Suppressor macrophage (primary cell): ENCODE measurements at regions not wholly inside any gene's neighbourhood (a gene's known extent, or its start where the extent isn't known, plus 50 kb on each side); places are given as distances from the start of the nearest gene placed in this dataset.

Experiments
- DNase-seq, 4 experiments: peaks; one replicate each; pipeline ENCODE4 v3.0.0-alpha.2; 2020 to 2022

DNA sequence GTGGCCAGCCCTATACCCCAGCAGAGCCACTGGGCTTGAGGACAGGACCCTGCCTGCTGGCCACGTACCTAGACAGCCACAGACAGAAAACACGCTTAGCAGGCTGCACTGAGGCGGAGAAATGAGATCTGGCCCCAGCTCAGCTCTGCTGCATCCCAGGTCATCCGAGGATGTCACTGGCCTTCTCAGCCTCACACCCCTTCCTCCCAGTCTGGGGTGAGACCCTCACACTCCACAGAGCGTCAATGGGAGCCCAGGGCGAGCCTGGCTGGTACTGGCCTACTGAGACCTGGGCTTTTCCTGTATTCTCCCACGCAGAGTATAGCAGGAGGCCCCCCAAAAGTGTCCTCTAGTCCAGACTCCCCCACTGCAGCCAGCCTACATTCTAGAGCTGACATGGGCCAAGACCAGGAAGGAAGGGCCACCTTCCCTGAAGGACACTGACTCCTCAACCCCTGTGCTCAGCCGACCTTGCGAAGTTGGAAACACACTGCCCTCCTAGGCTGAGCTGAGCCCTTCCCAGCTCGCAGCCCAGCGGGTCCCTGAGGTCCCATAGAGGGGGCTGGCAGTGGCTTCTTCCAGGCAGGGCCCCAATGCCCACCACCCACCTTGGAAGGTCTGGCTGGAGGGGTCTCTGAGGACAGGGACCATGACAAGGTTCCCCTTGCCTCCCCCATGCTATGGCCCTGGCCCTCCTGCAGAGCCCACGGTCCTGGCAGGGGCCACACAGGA is 65.9 kb upstream of the LINC01488 start:
- no peak for DNase-seq

GRCh38 chr11:69416143-69416515 is 65.3 kb upstream of the LINC01488 start:
- peak in 3 of 4 experiments; percentile 25 to 51 (median 49) for DNase-seq

DNA sequence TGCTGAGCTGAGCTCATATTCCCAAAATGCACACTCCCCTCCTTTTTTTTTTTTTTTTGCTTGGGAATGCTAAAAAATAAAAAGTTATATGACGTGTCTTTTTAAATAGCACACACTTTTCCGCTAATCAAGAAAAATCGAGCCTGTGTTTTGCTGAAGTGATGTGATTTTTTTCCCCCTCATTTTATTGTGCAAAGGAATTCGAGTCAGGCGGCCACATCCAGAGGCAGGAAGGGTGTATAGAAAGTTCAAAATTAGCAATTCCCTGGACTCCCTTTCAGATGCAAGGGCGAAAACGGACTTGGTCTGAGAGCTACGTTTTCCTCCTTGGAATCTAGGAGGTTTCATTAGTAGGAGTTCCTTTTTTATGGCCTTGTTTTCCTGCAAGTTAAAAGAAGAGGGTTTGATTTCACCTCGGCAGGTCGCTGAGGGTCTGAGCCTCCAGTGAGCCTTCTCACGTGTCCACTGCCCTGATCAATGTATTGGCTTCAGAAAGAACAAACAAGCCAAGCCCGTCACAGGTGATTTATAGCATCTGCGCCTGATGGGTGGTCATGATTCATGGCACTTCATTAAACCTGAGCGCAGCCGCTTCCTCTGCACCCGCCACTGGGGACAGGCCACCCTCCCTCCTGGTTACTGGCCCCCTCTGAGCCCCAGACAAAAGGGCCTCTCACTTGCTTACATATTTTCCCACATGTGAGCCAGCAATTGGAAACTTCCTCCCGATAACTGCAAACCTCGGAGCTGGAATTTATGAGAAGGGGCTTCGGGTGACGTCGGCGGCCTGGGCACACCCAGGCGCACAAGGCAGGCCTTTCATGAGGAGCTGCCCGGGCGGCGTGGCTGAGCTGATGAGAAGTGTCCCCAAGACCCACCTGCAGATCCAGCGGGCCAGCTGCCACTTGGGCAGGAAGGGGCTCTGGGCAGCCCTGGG is 64.4 kb upstream of the LINC01488 start:
- DNase-seq: no peak

DNA sequence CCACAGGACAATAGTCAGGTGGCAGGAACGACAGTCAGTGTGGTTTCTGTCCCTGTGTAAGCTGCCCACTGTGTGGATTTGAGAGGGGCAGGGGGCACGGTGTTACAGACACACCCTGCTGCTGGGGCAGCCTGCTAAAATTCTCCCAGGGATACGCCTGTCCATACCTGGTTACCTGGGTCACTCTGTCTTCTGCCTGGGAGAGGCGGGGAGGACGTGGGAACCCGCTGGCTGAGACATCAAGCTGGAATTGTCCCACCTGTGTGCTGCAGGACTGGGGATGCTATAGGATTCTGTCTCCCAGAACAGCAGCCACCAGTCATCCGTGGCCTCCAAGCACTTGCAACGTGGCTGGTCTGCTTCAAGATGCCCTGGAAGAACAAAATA is 63.8 kb upstream of the LINC01488 start:
- DNase-seq: no peak

DNA sequence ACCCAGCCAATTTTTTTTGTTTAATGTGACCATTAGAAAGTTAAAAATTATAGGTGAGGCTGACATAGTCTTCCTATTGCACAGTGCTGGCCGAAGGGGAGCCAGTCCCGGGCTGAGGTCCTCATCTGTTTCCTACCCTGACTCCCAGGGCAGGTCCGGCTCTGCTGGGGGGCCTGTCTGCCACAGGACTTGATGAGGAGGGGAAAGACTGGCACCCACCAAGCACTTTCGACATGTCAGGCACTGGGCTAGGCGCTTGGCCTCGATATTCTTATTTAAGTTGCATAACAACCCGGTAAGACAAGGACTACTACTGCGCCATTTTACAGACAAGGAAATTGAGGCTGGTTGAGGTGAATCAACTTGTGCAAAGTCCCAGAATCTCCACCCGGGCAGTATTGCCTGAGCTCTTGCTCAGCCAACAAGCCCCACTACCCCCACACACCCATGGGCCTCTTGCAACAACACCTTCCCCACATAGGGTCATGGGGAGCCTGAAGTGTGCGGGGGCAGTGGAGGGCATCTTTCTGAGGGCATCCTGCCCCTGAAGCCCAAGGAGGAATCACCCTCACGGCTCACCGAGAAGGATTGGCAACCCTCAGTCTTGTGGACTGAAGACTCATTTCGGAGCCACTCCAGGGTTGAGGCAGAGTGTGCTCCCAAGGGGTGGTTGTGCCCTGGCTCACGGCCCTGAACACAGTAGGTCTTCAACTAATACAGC is 62.7 kb upstream of the LINC01488 start:
- DNase-seq: no peak

DNA sequence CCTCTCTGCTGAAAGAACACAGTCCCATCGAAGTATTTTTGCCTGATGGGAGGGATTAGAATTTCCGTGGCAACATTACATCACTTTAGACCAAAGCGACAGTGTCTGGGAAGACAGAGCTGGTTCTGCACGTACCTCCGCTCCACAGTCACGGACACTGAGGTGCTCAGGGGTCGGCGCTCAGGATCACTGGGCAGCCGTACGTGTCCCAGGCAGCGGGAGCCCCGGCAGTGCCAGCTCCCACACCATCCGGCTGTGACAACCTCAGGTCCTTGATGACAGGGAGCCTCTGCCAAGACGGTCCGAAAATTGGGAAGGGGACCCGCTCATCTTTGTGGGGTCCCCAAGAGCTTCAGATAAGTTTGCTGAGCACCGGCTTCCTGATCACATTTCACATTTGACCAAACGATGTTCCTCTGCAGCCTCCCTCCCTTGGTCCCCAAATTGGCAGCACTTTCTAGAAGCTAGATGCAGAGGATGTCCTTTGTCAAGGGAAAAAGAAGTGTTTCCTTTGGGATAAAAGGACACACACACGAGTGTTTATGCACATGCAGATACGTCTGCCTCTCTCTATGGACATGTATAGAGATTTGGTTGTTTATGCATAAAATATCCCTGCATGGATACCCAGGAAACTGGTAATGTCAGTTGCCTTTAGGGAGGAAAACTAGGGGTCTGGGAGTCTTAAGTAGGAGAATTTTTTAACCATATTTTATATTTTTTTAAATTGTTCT is 61.6 kb upstream of the LINC01488 start:
- DNase-seq: no peak

DNA sequence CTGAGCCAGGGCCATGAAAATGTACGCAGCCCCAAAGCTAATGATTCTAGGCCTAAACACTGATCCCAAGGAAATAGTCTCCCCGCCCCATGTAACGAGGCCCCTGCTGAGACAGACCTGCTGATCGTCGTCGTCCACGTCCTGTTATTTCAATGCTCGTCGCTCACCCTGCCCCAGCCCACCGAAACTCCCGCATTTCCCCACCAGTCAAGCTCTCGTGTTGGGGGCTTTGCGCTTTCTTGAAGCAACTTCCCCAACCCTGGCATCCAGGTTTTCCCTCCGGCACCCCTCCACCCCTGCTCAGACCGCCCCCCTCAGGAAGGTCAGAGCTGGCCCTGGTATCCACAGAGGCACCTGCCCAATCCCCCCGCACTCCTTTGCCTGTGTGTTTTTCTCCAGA is 58.8 kb upstream of the LINC01488 start:
- DNase-seq: no peak

- no peak for DNase-seq
Observed at GRCh38 chr11:69423181-69423580, 58.3 kb upstream of the LINC01488 start.

- DNase-seq: no peak
Observed at GRCh38 chr11:69423611-69424385, 57.7 kb upstream of the LINC01488 start.

DNA sequence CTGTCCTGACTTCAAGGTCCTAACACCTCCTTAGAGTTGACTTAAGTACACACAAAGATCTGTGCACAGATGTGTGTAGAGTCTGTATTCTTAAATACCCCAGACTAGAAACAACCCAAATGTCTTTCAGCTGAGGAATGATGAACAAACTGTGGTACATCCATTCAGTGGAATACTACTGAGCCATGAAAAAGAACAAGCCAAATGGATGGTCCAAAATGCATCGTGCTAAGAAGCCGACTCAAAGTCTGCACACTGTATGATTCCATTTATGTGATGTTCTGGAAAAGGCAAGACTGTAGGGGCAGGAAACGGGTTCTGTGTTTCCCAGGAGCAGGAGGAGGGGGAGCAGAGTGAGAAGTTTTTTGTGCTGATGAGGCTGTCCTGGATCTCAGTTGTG is 56.7 kb upstream of the LINC01488 start:
- DNase-seq: no peak

DNA sequence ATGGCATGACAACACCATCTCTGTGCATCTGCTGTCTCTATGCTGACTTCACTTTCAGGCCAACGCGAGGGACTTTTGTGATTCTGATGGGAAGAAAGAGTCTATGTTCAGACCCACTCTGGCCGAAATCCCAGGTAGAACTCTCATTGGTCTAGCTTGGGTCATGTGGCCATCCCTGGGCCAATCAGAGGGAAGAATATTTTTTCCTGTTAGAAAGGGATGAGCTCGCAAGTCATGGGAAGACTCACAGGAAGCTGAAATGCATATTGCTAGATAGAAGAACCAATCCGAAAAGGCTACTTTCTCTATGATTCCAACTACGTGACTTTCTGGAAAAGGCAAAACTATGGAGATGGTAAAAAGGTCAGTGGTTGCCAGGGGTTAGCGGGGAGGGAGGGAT is 56.0 kb upstream of the LINC01488 start:
- no peak for DNase-seq

GRCh38 chr11:69425895-69426544 is 55.4 kb upstream of the LINC01488 start:
- DNase-seq: no peak

GRCh38 chr11:69427337-69427736 is 54.1 kb upstream of the LINC01488 start:
- peak in 3 of 4 experiments; percentile 36 to 59 (median 55) for DNase-seq

DNA sequence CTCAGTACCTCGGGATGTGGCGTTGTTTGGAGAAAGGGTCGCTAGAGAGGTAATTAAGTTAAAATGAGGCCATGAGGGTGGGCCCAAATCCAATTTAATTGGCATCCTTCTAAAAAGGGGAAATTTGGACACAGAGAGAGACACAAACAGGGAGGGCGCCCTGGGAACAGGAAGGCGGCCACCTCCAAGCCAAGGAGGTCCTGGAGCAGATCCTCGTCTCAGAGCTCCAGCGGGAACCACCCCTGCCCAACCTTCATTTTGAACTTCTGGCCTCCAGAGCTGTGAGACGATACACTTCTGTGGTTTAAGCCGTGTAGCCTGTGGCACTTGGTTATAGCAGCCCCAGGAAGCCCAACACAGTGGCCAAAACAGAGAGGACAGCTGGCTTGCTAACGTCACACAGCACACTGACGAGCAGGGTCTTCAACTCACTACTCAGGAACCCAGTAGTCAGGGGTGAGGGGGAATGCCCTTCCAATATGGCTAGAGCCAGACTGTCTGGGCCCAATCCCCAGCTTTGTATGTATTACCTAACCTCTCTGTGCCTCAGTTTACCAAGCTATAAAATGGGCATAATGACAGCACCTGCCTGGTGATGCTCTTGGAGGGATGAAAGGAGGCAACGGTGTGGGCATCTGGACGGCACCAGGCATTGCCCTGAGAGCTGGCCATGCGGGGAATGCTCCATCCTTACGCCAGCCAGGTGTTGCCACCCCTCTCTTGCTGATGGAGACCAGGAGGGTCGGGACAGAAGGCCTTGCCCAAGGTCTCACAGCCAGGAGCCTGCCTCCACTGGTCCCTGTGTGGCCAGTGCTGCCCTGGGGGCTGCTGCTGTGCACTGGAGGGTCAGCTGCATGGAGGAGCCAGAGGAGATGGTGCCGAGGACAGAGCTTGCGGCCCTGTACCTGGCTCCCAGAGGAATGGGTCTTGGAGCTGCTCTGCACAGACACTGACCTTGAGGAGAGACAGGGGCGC is 53.3 kb upstream of the LINC01488 start:
- DNase-seq: no peak

DNA sequence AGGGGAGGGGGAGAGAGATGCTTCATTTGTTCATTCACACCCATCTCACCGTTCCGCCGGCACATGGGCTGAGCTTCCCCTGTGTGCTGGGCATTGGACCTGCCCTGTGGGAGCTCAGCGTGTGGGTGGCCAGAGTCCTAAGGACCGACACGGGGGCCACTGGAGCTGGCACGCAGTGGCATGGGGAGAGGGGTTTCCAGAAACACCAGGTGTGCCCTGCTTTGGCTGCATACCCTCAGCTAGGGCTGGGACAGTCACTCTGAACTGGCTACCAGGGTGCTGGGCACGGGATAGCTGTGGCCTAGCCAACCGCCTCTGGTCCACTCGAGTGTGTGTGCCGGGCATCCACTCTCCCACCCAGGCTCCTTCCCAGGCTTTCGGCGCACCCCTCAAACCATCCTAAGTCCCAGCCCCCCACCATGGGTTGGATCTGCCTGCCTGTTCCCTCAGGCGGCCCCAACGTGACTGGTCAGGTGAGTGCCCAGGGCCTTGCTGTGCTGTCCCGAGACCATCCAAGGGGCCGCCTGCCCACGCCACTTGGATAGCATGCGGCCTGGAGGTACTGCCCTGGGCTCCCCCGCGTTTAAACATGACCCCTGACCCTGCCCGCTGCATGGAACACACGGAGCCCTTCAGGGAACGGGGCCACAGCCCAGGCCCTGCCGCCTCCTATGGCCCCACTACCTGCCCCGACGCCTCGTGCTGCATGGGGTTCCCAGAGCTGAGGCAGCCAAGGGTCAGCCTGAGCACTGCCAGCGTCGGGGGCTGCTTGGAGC is 51.6 kb upstream of the LINC01488 start:
- no peak for DNase-seq

GRCh38 chr11:69430566-69430965 is 50.9 kb upstream of the LINC01488 start:
- no peak for DNase-seq

DNA sequence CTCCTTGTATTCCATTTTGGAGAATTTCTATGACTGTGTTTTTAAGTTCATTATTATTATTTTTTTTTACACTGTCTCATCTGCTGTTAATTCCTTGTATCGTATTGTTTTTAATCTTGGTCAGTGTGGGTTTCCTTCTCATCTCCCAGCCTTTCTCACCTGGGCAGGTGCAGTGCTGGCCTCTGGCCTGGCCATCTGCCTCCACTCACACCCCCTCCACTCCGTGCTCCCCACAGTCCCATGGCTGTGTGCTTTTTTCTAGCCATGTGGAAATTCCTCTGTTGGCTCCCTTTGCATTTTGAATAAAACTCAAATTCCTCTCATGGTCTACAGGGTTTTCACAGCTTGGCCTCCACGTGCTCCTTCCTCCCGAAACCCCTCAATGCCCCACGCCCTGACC is 50.3 kb upstream of the LINC01488 start:
- no peak for DNase-seq
